GM10266 (cell line): ENCODE measurements at regions not wholly inside any gene's neighbourhood (a gene's known extent, or its start where the extent isn't known, plus 50 kb on each side); places are given as distances from the start of the nearest gene placed in this dataset.

ENCODE experiments used
- DNase-seq: peaks from one replicate; pipeline ENCODE4 v3.0.0; 2012; ENCODE audit errors: extremely low spot score
- TF ChIP-seq, protein P1 (sequence below): IDR thresholded peaks from 2 replicates; pipeline ENCODE4 v1.5.1; 2012; ENCODE audit warnings: mild to moderate bottlenecking, low read depth; ENCODE audit not compliant: control insufficient read depth, insufficient read depth; ENCODE audit errors: missing control alignments

DNA sequence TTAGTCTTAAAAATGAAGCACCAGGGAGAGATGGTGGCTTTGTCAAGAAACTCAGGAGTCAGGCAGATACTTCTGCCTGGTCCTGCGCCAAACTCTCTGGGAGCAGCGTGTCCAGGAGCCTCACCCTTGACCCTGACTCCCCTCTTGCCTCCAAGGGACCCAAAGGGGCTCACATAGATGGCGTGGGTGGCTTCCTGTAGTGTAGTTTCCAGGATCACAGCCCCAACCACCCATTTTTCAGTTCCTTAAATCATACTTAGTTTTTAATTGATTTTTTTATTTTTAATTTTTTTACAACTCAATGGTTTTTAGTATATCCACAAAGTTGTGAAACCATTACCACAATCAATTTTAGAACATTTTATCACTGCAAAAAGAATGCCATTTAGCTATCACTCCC is 107.7 kb upstream of the IGSF21 start:
- DNase-seq: no peak
- TF ChIP-seq, protein P1, sequence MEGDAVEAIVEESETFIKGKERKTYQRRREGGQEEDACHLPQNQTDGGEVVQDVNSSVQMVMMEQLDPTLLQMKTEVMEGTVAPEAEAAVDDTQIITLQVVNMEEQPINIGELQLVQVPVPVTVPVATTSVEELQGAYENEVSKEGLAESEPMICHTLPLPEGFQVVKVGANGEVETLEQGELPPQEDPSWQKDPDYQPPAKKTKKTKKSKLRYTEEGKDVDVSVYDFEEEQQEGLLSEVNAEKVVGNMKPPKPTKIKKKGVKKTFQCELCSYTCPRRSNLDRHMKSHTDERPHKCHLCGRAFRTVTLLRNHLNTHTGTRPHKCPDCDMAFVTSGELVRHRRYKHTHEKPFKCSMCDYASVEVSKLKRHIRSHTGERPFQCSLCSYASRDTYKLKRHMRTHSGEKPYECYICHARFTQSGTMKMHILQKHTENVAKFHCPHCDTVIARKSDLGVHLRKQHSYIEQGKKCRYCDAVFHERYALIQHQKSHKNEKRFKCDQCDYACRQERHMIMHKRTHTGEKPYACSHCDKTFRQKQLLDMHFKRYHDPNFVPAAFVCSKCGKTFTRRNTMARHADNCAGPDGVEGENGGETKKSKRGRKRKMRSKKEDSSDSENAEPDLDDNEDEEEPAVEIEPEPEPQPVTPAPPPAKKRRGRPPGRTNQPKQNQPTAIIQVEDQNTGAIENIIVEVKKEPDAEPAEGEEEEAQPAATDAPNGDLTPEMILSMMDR: no peak

DNA sequence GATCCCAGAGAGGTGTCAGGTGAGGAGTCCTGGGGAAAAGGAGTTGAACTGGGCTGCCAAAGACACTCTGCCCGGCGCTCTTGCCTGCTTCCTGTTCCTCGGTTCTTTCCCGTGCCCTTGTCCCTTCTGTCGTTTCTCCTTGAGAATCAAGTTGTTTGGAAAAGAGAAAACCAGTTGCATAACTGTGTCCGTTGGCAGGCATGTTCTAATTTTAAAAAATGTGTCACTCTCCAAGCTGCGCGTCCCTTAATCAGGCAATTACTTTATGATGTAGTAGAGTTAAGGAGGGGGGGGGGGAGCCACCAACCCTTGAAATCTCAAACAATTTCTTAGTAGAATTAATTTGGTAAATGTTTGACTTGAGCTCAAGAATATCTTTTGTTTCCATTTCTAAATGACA is 105.9 kb upstream of the IGSF21 start:
- TF ChIP-seq, protein P1: no peak
- no peak for DNase-seq

DNA sequence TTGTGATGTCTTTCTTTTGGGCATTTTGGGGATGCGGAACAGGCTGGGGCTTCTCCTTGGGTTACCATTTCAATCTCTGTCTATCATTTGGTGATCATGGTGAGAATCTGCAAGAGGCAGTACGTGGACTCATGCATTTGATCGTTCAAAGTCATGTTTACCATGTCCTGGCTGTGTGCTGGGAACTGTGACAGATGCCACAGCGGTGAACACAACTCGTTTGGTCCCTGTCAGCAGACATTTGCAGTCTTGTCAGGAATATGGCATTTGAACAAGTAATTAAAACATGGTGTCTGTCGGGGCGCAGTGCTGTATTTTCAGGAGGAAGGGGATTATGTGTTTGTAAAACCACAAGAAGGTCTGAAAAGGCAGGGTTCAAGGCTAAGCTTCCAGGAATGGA is 103.3 kb upstream of the IGSF21 start:
- no peak for DNase-seq
- TF ChIP-seq, protein P1: no peak

DNA sequence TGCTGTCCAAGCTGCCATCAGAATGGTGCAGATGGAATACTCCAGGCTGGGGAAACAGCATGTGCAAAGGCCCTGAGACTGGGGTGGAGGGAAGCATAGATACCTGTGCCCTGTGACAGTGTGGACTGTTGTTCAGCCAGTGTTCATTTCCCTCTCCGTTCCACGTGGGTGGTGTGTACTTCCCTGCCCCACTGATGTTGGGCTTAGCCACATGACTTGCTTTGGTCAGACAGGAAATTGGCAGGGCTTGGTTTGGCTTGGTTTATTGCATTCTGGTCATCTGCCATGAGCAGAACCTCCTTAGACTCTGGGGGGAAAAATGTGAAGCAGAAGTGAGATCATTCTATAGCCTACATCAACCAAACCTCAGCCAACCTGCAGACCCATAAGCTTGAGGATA is 102.4 kb upstream of the IGSF21 start:
- TF ChIP-seq, protein P1: no peak
- DNase-seq: no peak

DNA sequence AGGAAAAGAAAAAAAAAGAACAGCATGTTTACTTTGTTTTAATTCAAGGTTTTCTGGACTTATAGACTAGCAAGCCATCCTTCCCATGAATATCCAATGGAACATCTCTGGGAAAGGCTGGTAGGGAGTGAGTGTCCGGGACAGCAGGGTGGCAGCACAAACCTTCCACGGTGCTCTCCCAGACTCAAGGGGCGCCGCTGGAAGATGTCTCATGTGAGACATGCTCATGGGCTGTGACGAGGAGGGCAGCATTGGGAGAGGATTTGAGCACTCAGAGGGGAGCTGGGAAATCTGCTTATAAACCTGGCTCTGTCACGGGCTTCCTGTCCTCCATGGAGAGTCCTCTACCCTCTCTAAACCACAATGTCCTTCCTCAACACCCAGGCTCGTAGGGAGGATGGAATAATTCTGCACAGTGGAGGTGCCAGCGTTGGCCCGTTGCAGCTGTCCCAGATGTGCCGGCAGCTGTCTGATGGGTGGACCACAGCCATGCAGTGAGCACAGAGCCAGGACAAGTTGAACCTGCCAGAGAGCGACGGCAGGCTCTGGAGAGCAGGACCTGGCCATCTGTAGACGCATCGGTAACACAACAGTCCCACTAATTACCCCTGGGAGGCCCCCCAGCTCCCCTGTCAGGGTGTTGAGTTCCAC is 100.1 kb upstream of the IGSF21 start:
- TF ChIP-seq, protein P1: no peak
- no peak for DNase-seq

DNA sequence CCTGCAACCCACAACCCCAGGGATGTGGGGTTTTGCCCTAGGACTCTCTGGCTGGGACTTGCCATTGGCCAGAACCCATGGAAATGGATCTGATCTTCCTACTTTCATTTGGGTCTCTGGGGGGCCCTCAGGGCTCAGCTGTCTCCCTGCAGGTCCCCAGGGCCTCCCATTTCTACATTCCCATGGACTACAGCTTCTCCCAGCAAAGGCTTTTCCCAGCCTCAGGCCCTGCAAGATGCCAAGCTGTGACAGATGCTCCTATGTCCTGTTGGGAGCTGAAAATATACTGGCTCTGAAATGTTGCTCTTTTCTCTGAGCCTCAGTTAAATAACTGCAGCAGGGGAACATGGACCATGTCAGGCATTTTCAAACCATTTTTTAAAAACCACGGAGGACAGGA is 99.5 kb upstream of the IGSF21 start:
- TF ChIP-seq, protein P1: no peak

DNA sequence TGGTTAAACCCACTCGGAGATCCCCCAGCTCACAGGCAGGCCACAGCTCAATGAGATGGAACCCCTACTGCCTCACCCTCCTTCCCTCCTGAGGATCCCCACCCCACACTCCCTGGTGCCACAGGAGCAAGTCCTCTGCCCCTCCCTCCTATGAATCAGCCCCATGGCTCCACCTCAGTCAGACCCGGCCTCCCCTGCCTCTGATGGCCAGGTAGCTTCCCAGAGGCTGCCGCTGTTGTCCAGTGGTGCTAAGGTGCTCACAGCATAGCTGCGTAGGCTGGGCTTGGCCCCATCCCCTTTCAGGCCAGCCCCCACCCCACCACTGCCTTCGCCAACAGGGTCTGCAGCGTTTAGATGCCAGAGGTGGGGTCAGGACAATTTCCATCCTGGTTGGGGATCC is 98.5 kb upstream of the IGSF21 start:
- TF ChIP-seq, protein P1: no peak

More for the DNA sequence above, 99.5 kb upstream of the IGSF21 start:
- DNase-seq: no peak

More for the DNA sequence above, 98.5 kb upstream of the IGSF21 start:
- no peak for DNase-seq
